Central memory CD8-positive, alpha-beta T cell (primary cell): ENCODE measurements at regions not wholly inside any gene's neighbourhood (a gene's known extent, or its start where the extent isn't known, plus 50 kb on each side); places are given as distances from the start of the nearest gene placed in this dataset.
"Not testable (repeated sequence)": the region's sequence is repeated elsewhere in the genome, so short reads cannot be mapped to it uniquely, and the experiment has no call there.

Source experiments
- ATAC-seq: fragments of 150-1000 bp; cut with Tn5 transposase; replicated peaks from 2 replicates; pipeline ENCODE4 v1.10.0; 2022; ENCODE audit warnings: mild to moderate bottlenecking, moderate FRiP score, moderate number of reproducible peaks; ENCODE audit not compliant: poor library complexity, severe bottlenecking; ENCODE audit errors: extremely low read depth
- DNase-seq, 2 donors: peaks; one replicate each; pipeline ENCODE4 v3.0.0; 2021; ENCODE audit warnings: low spot score in 2 of 2
- H3K27ac Mint-ChIP-seq: one replicate; pipeline ENCODE4 v1.8.0; 2022; ENCODE audit warnings: low read depth, mild to moderate bottlenecking, moderate library complexity, mixed read lengths
- H3K27me3 Mint-ChIP-seq: one replicate; pipeline ENCODE4 v1.8.0; 2022; ENCODE audit warnings: mixed read lengths
- H3K36me3 Mint-ChIP-seq: one replicate; pipeline ENCODE4 v1.8.0; 2022; ENCODE audit warnings: mild to moderate bottlenecking, moderate library complexity, mixed read lengths; ENCODE audit not compliant: insufficient read depth
- H3K4me1 Mint-ChIP-seq: one replicate; pipeline ENCODE4 v1.8.0; 2022; ENCODE audit warnings: mixed read lengths
- H3K4me3 Mint-ChIP-seq: one replicate; pipeline ENCODE4 v1.8.0; 2022; ENCODE audit warnings: mild to moderate bottlenecking, moderate library complexity, mixed read lengths
- H3K9me3 Mint-ChIP-seq: one replicate; pipeline ENCODE4 v1.8.0; 2022; ENCODE audit warnings: mixed read lengths

- no peak for DNase-seq
- Mint-ChIP-seq H3K4me1 (no peaks in the 10 kb centered on the region), H3K4me3 (no peak overlapping the region), H3K27ac (no peak overlapping the region), H3K36me3 (peaks cover 1% of the 10 kb centered on the region), H3K27me3 (peaks cover 11% of the 10 kb centered on the region), H3K9me3 (no peaks in the 10 kb centered on the region)
- no peak for ATAC-seq
Observed at GRCh38 chr7:112654322-112655216, 135.6 kb downstream of the TMEM168 start.

- Mint-ChIP-seq H3K4me1 (no peaks in the 10 kb centered on the region), H3K27me3 (peaks cover 35% of the 10 kb centered on the region), H3K4me3 (no peak overlapping the region), H3K9me3 (no peaks in the 10 kb centered on the region), H3K27ac (no peak overlapping the region), H3K36me3 (peaks cover 2% of the 10 kb centered on the region)
- ATAC-seq: no peak
- no peak for DNase-seq
Observed at GRCh38 chr7:112665709-112666108, 124.5 kb downstream of the TMEM168 start.

GRCh38 chr7:112668561-112668960, 121.6 kb downstream of the TMEM168 start:
- ATAC-seq (no peak), DNase-seq (no peak)
- H3K4me1 Mint-ChIP-seq: no peaks in the 10 kb centered on the region
- no peaks in the 10 kb centered on the region for H3K36me3 Mint-ChIP-seq
- no peak overlapping the region for H3K27ac Mint-ChIP-seq
- H3K4me3 Mint-ChIP-seq: no peak overlapping the region
- no peaks in the 10 kb centered on the region for H3K9me3 Mint-ChIP-seq
- peaks cover 53% of the 10 kb centered on the region for H3K27me3 Mint-ChIP-seq

GRCh38 chr7:112669306-112669705, 120.9 kb downstream of the TMEM168 start:
- Mint-ChIP-seq H3K4me1 (no peaks in the 10 kb centered on the region), H3K27ac (no peak overlapping the region), H3K27me3 (peaks cover 60% of the 10 kb centered on the region), H3K36me3 (no peaks in the 10 kb centered on the region), H3K9me3 (no peaks in the 10 kb centered on the region), H3K4me3 (no peak overlapping the region)
- ATAC-seq (no peak), DNase-seq (no peak)

GRCh38 chr7:112670193-112670592, 120.0 kb downstream of the TMEM168 start:
- H3K27ac Mint-ChIP-seq: no peak overlapping the region
- no peaks in the 10 kb centered on the region for H3K4me1 Mint-ChIP-seq
- H3K9me3 Mint-ChIP-seq: no peaks in the 10 kb centered on the region
- peaks cover 61% of the 10 kb centered on the region for H3K27me3 Mint-ChIP-seq
- H3K4me3 Mint-ChIP-seq: no peak overlapping the region
- ATAC-seq (no peak), DNase-seq (no peak)
- H3K36me3 Mint-ChIP-seq: no peaks in the 10 kb centered on the region

GRCh38 chr7:112678626-112679025, 111.6 kb downstream of the TMEM168 start:
- Mint-ChIP-seq H3K27ac (no peak overlapping the region), H3K27me3 (peaks cover 9% of the 10 kb centered on the region), H3K9me3 (no peaks in the 10 kb centered on the region), H3K4me1 (no peaks in the 10 kb centered on the region), H3K4me3 (no peak overlapping the region), H3K36me3 (no peaks in the 10 kb centered on the region)
- ATAC-seq (no peak), DNase-seq (no peak)

GRCh38 chr7:112689466-112690177, 100.6 kb downstream of the TMEM168 start:
- not testable (repeated sequence) for H3K36me3 Mint-ChIP-seq, H3K27ac Mint-ChIP-seq, H3K9me3 Mint-ChIP-seq, H3K4me3 Mint-ChIP-seq, H3K4me1 Mint-ChIP-seq, DNase-seq, ATAC-seq
- peaks cover 46% of the 10 kb centered on the region for H3K27me3 Mint-ChIP-seq

GRCh38 chr7:112692333-112692732, 97.9 kb downstream of the TMEM168 start:
- Mint-ChIP-seq H3K36me3 (no peaks in the 10 kb centered on the region), H3K9me3 (no peaks in the 10 kb centered on the region), H3K27ac (no peak overlapping the region), H3K27me3 (peaks cover 55% of the 10 kb centered on the region), H3K4me3 (no peak overlapping the region), H3K4me1 (no peaks in the 10 kb centered on the region)
- ATAC-seq (no peak), DNase-seq (no peak)

- H3K36me3 Mint-ChIP-seq, H3K4me3 Mint-ChIP-seq, H3K9me3 Mint-ChIP-seq, H3K27ac Mint-ChIP-seq, ATAC-seq, H3K4me1 Mint-ChIP-seq, DNase-seq: not testable (repeated sequence)
- H3K27me3 Mint-ChIP-seq: peaks cover 85% of the 10 kb centered on the region
Observed at GRCh38 chr7:112697211-112697610, 93.0 kb downstream of the TMEM168 start.

- H3K27ac Mint-ChIP-seq: no peak overlapping the region
- no peak for DNase-seq
- H3K9me3 Mint-ChIP-seq: no peaks in the 10 kb centered on the region
- peaks cover 82% of the 10 kb centered on the region for H3K27me3 Mint-ChIP-seq
- no peaks in the 10 kb centered on the region for H3K36me3 Mint-ChIP-seq
- ATAC-seq: no peak
- no peak overlapping the region for H3K4me3 Mint-ChIP-seq
- H3K4me1 Mint-ChIP-seq: no peaks in the 10 kb centered on the region
Observed at GRCh38 chr7:112699725-112700513, 90.3 kb downstream of the TMEM168 start.

GRCh38 chr7:112701456-112701855, 88.7 kb downstream of the TMEM168 start:
- H3K4me1 Mint-ChIP-seq: no peaks in the 10 kb centered on the region
- DNase-seq (no peak), ATAC-seq (no peak)
- H3K36me3 Mint-ChIP-seq: no peaks in the 10 kb centered on the region
- no peaks in the 10 kb centered on the region for H3K9me3 Mint-ChIP-seq
- no peak overlapping the region for H3K4me3 Mint-ChIP-seq
- peaks cover 77% of the 10 kb centered on the region for H3K27me3 Mint-ChIP-seq
- H3K27ac Mint-ChIP-seq: no peak overlapping the region

GRCh38 chr7:112707655-112708054, 82.5 kb downstream of the TMEM168 start:
- Mint-ChIP-seq H3K27me3 (peaks cover 47% of the 10 kb centered on the region), H3K27ac (no peak overlapping the region), H3K36me3 (peaks cover 2% of the 10 kb centered on the region), H3K4me1 (no peaks in the 10 kb centered on the region), H3K9me3 (no peaks in the 10 kb centered on the region), H3K4me3 (no peak overlapping the region)
- no peak for ATAC-seq
- DNase-seq: no peak
